HG03060 (cell line): ENCODE measurements at regions not wholly inside any gene's neighbourhood (a gene's known extent, or its start where the extent isn't known, plus 50 kb on each side); places are given as distances from the start of the nearest gene placed in this dataset.
"Not testable (repeated sequence)": the region's sequence is repeated elsewhere in the genome, so short reads cannot be mapped to it uniquely, and the experiment has no call there.

Experiments used
- ATAC-seq: cut with Tn5 transposase; IDR thresholded peaks from one replicate; pipeline ENCODE4 v1.9.1; 2021; ENCODE audit warnings: low read depth, moderate number of reproducible peaks; ENCODE audit not compliant: unreplicated experiment

GRCh38 chr13:107830804-107831203 lies 384.5 kb downstream of the LIG4 start:
- no peak for ATAC-seq

DNA sequence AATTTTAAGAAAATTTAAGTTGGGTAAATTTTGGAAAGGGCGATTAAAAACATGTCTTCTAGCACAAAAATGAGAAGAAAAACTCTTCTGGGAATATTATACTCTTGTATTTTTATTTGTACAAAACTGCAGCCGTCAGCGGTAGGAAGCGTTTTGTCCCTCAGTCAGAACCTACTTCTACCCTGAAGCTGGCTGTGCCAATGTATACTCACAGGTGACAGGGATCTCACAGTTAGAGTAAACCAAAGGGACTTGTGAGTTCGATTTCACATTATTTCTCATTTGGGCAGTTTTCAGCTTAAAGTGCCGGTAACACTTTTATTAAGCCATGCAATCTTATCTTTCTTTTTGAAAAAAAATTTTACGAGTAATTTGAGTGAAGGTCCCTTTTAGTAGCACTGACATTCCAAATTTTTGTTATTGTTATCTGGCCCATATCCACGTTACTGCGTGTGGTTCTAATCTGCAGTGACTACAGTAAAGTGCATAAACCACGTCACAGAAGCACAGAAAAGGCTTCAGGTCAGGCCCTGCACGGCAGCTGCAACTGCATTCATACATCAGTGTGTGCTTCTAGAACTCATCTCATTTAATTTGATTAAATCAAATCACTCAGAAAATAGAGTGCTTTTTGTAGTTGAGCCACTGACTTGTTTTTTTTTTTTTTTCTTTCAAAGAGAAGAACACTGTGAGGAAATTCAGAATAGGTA lies 387.3 kb downstream of the LIG4 start:
- ATAC-seq = no peak

DNA sequence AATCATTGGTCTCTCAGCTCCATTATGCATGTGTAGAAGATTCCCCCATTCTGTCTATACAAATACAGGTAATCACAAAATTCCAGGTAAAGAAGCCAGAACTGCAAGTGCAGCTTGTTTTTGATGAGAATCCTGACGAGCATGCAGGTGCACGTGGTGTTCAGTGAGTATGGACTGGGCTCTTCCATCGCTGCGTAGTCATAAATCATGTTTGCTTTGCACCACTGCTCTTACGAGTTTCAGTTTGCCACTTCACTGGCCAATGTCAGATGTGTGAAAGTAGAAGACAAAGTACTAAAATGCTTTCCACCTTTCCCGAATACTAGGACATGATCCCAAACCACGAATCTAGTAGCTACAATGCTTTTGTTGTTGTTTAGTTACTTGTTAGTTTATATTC lies 390.7 kb downstream of the LIG4 start:
- no peak for ATAC-seq

DNA sequence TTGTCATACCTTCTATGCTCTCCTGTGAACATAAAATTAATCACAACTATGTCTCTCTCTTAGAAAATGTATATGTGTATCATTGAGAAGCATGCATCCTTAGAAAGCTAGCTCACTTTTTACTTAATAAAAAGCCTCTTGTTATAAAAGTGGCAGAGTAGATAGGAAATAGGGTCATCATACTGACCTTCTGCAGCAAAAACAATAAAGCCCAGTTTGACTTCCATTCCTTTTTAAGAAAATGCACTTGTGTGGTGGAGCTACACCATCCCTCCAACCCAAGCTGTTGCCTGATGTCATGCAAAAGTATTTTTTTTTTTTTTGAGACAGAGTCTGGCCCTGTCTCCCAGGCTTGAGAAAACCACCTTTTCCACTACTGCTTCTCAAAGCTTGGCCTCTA lies 393.3 kb downstream of the LIG4 start:
- ATAC-seq = no peak

GRCh38 chr13:107821492-107821891 lies 393.8 kb downstream of the LIG4 start:
- ATAC-seq = no peak

- ATAC-seq = no peak
Observed at GRCh38 chr13:107819071-107819470, 396.3 kb downstream of the LIG4 start.

DNA sequence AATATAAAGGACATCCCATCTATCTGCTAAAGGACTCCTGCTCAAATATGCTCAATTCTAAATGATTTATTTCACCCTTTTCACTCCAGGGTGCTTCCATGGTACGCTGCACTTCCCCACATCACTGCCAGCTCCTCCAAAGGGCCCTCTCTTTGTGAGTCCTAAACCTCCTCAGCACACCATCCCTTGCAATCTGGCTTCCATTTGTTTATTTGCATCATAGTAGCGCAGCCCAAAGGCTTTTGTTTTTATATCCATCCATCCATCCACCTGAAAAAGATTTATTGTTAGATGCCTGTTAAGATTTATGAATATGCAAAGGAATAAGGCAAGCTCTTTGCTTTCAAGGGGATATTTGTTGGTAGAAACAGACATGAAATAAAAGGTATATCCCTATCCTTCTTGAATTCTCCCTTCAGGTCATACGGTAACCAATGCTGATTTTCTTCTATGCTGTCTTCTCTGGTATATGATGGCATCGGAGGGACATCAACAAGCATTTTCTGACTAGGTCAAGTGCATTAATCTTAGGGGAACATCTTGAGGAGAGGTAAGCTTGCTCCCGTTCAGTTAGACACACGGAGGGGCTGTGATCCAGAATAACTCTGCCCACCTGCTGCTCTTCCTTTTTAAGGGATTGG lies 397.6 kb downstream of the LIG4 start:
- ATAC-seq = no peak

GRCh38 chr13:107812014-107812412 lies 403.3 kb downstream of the LIG4 start:
- no peak for ATAC-seq

DNA sequence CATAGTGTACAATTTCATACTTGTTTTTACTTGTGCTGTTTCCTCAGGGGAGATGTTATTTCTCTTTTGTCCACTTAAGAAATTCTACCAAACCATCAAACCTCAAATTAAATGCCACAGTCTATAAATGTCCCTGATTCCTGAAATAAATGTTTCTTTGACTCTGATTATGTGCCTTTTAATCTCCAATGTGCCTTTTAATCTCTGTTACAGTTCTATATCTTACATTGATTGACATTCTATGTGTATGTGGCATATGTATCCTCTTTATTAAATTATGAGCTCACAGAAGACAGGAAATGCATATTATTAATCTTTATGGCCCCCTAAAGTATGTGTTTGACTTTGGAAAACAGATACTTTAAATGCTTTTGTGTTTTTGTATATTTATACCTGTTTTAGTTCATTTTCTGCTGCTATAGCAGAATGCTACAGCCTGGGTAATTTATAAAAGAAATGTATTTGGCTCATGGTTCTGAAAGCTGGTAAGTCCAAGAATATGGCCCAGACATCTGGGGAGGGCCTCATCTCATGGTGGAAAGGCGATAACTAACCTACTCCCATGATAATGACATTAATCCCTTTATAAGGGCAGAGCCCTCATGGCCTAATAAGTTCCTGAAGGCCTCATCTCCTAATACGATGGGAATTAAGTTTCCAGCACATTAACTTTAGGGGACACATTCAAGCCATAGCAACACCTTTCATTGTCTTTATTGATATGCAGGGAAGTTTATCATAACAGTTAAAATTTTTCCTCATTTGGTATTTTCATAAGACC lies 403.9 kb downstream of the LIG4 start:
- no peak for ATAC-seq

- ATAC-seq = no peak
Observed at GRCh38 chr13:107809125-107809524, 406.2 kb downstream of the LIG4 start.

- no peak for ATAC-seq
Observed at GRCh38 chr13:107808389-107808788, 406.9 kb downstream of the LIG4 start.

- no peak for ATAC-seq
Observed at GRCh38 chr13:107807306-107808073, 407.8 kb downstream of the LIG4 start.

DNA sequence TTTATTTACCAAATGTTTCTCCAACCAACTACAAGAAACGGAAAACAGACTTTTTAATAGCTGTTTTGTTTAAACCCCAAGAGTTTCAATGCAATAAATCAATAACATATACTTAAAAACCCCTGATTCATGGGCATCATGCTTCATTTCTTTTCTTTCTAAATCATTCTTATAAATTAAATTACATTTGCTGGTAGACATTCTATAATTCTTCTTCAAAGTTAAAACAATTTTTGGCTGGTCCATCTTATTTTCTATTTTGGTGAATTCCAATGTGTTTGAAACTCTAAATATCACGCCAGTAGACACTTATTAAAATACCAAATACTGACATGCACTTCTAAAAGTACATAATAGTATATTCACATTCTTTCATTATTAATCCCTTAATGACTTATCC lies 408.6 kb downstream of the LIG4 start:
- ATAC-seq = no peak

- ATAC-seq = no peak
Observed at GRCh38 chr13:107803822-107804495, 411.4 kb downstream of the LIG4 start.

- ATAC-seq = no peak
Observed at GRCh38 chr13:107801621-107802020, 413.7 kb downstream of the LIG4 start.

DNA sequence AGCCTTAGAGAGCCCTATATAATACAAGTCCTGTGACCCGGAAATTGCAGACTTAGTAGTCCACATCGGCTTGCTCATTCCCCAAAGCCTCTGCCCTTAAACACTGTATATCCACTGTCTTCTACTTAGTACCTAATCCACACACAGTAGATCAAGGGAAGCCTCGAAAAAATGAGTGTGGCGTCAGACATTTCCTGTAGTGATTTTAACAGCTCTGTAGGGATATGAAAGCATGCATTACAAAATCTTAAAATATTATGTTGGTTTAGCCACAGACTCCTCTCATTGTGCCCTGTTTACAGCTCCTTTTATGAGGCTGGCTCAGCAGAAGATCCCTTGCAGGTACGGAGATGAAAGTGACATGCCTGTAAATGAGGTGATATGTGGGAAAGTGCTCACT lies 416.3 kb downstream of the LIG4 start:
- ATAC-seq = no peak

DNA sequence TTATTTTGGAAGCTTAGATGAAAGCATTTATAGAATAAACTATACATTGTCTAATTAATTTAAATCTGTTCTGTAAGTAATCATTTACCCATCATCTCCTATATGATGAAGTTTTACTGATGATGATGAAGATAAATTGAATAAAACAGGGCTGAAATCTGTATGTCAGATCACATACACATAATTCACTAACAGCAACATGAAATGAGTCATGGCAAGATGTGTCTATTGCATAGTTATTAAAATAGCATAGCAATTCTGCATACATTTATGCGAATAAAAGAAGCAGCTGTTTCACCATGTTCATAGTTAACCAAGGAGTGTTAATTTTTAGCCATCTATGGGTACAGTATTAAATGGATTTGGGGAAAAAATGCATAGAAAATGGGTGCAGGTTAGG lies 424.9 kb downstream of the LIG4 start:
- no peak for ATAC-seq

DNA sequence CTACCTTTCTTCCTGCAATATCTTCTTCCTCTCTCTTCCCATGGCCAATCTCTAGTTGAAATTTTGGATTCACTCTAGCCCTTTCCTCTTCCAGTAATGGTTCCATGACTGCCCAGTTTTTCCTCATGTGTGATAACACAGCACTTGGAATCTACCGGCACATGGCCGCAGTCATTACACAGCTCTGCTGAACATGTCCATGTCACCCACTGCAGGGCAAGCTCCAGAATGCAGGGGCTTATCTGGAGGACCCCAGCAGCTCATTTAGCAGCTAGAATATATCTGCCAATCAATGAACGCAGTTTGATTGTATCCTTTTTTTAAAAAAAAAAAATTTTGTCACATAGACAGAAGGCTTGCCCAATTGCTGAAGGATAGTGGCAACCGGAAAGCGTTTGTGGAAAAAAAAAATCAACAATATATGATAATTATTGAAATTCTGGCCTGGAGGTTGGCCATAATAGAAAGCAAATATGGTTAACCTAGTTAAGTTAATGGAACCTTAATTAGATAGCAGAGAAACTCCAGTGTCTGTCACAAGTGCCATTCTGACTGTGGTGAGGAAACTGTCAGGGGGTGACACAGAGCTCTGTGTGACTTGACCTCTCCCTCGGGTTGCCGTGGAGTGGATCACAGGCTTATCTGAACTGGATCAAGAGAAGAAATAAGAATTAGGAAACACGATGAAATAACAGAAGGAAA lies 426.7 kb downstream of the LIG4 start:
- ATAC-seq = no peak

GRCh38 chr13:107782646-107783045 lies 432.7 kb downstream of the LIG4 start:
- not testable (repeated sequence) for ATAC-seq

GRCh38 chr13:107778094-107778493 lies 437.2 kb downstream of the LIG4 start:
- ATAC-seq = no peak
